ENCODE measurements at regions not wholly inside any gene's neighbourhood (a gene's known extent, or its start where the extent isn't known, plus 50 kb on each side); places are given as distances from the start of the nearest gene placed in this dataset.
"Not testable (repeated sequence)": the region's sequence is repeated elsewhere in the genome, so short reads cannot be mapped to it uniquely, and the experiment has no call there.

GRCh38 chr11:39786281-39786680, 1673.2 kb downstream of the LRRC4C start:
- Histone ChIP-seq H3K9ac (no peak overlapping the region), H3K27me3 (no peaks in the 10 kb centered on the region), H4K20me1 (no peaks in the 10 kb centered on the region), H3K4me2 (peak overlapping the region in 1 of 11 experiments; percentile 21; a peak in 1 of 22 replicates), H3K4me1 (peaks cover 0 to 7% (median 0%) of the 10 kb centered on the region in 10 experiments; a peak in 1 of 20 replicates), H3K36me3 (no peaks in the 10 kb centered on the region), H3K9me3 (replicated peaks in 1 of 11) (peaks cover 0 to 18% (median 7%) of the 10 kb centered on the region in 11 experiments; a peak in 12 of 22 replicates), H3K4me3 (no peak overlapping the region), H3K27ac (no peak overlapping the region)
- TF ChIP-seq Cebpa-rat (IDR thresholded peaks at IDR 0.05), result no peak

GRCh38 chr11:39784873-39785272, 1674.6 kb downstream of the LRRC4C start:
- Histone ChIP-seq H3K27ac (no peak overlapping the region), H3K9me3 (replicated peaks in 1 of 11) (peaks cover 0 to 18% (median 7%) of the 10 kb centered on the region in 11 experiments; a peak in 12 of 22 replicates), H3K4me3 (no peak overlapping the region), H3K36me3 (no peaks in the 10 kb centered on the region), H3K9ac (no peak overlapping the region), H3K4me1 (peaks cover 0 to 19% (median 6%) of the 10 kb centered on the region in 10 experiments; a peak in 11 of 20 replicates), H3K27me3 (no peaks in the 10 kb centered on the region), H4K20me1 (no peaks in the 10 kb centered on the region), H3K4me2 (no peak overlapping the region)
- TF ChIP-seq Cebpa-rat (IDR thresholded peaks at IDR 0.05), result no peak

GRCh38 chr11:39780131-39780530, 1679.3 kb downstream of the LRRC4C start:
- H3K27me3 ChIP-seq, result no peaks in the 10 kb centered on the region
- peak in 1 of 11 experiments; percentile 26; a peak in 2 of 22 replicates for TF ChIP-seq Cebpa-rat (IDR thresholded peaks at IDR 0.05)
- H3K27ac ChIP-seq, result peak overlapping the region in 5 of 11 experiments; percentile 7 to 47 (median 41); a peak in 4 of 22 replicates
- no peaks in the 10 kb centered on the region for H3K36me3 ChIP-seq
- H4K20me1 ChIP-seq, result no peaks in the 10 kb centered on the region
- no peak overlapping the region for H3K4me3 ChIP-seq
- peaks cover 0 to 16% (median 6%) of the 10 kb centered on the region in 10 experiments; a peak in 11 of 20 replicates for H3K4me1 ChIP-seq
- no peak overlapping the region for H3K9ac ChIP-seq
- peaks cover 0 to 5% (median 0%) of the 10 kb centered on the region in 11 experiments; a peak in 4 of 22 replicates for H3K9me3 ChIP-seq (replicated peaks in 1 of 11)
- H3K4me2 ChIP-seq, result peak overlapping the region in 9 of 11 experiments; percentile 24 to 75 (median 54); a peak in 15 of 22 replicates

GRCh38 chr11:39777035-39777434, 1682.4 kb downstream of the LRRC4C start:
- no peak for TF ChIP-seq Cebpa-rat (IDR thresholded peaks at IDR 0.05)
- H3K27ac ChIP-seq, result no peak overlapping the region
- no peaks in the 10 kb centered on the region for H4K20me1 ChIP-seq
- no peaks in the 10 kb centered on the region for H3K27me3 ChIP-seq
- no peak overlapping the region for H3K9ac ChIP-seq
- no peaks in the 10 kb centered on the region for H3K36me3 ChIP-seq
- no peak overlapping the region for H3K4me3 ChIP-seq
- peaks cover 0 to 16% (median 6%) of the 10 kb centered on the region in 10 experiments; a peak in 11 of 20 replicates for H3K4me1 ChIP-seq
- H3K9me3 ChIP-seq (replicated peaks in 1 of 11), result no peaks in the 10 kb centered on the region
- H3K4me2 ChIP-seq, result no peak overlapping the region

- Histone ChIP-seq H3K9ac (no peak overlapping the region), H3K36me3 (no peaks in the 10 kb centered on the region), H3K4me3 (no peak overlapping the region), H3K4me1 (no peaks in the 10 kb centered on the region), H3K9me3 (replicated peaks in 1 of 11) (no peaks in the 10 kb centered on the region), H3K4me2 (no peak overlapping the region), H3K27ac (no peak overlapping the region), H4K20me1 (no peaks in the 10 kb centered on the region), H3K27me3 (no peaks in the 10 kb centered on the region)
- no peak for TF ChIP-seq Cebpa-rat (IDR thresholded peaks at IDR 0.05)
These were observed 1686.8 kb downstream of the LRRC4C start for GRCh38 chr11:39772525-39773137.

GRCh38 chr11:39768214-39768613, 1691.2 kb downstream of the LRRC4C start:
- no peaks in the 10 kb centered on the region for H4K20me1 ChIP-seq
- H3K9me3 ChIP-seq (replicated peaks in 1 of 11), result no peaks in the 10 kb centered on the region
- no peak overlapping the region for H3K4me2 ChIP-seq
- H3K4me1 ChIP-seq, result no peaks in the 10 kb centered on the region
- H3K27ac ChIP-seq, result no peak overlapping the region
- H3K4me3 ChIP-seq, result no peak overlapping the region
- no peaks in the 10 kb centered on the region for H3K36me3 ChIP-seq
- H3K9ac ChIP-seq, result no peak overlapping the region
- no peaks in the 10 kb centered on the region for H3K27me3 ChIP-seq
- no peak for TF ChIP-seq Cebpa-rat (IDR thresholded peaks at IDR 0.05)

- Histone ChIP-seq H3K4me1 (no peaks in the 10 kb centered on the region), H4K20me1 (no peaks in the 10 kb centered on the region), H3K27me3 (no peaks in the 10 kb centered on the region), H3K9ac (no peak overlapping the region), H3K9me3 (replicated peaks in 1 of 11) (peaks cover 0 to 8% (median 6%) of the 10 kb centered on the region in 11 experiments; a peak in 6 of 22 replicates), H3K36me3 (no peaks in the 10 kb centered on the region), H3K4me2 (no peak overlapping the region), H3K27ac (no peak overlapping the region), H3K4me3 (no peak overlapping the region)
- no peak for TF ChIP-seq Cebpa-rat (IDR thresholded peaks at IDR 0.05)
These were observed 1714.1 kb downstream of the LRRC4C start for GRCh38 chr11:39745401-39745800.

GRCh38 chr11:39741066-39741465, 1718.4 kb downstream of the LRRC4C start:
- Histone ChIP-seq H3K4me3 (no peak overlapping the region), H3K4me2 (no peak overlapping the region), H3K9ac (no peak overlapping the region), H3K9me3 (replicated peaks in 1 of 11) (peaks cover 0 to 8% (median 6%) of the 10 kb centered on the region in 11 experiments; a peak in 6 of 22 replicates), H3K27ac (no peak overlapping the region), H3K27me3 (no peaks in the 10 kb centered on the region), H3K36me3 (no peaks in the 10 kb centered on the region), H3K4me1 (no peaks in the 10 kb centered on the region), H4K20me1 (no peaks in the 10 kb centered on the region)
- TF ChIP-seq Cebpa-rat (IDR thresholded peaks at IDR 0.05), result no peak

- H3K9me3 ChIP-seq (replicated peaks in 1 of 11); H3K27ac ChIP-seq; H3K27me3 ChIP-seq; H3K4me3 ChIP-seq; H3K36me3 ChIP-seq; H3K9ac ChIP-seq; H3K4me2 ChIP-seq; H3K4me1 ChIP-seq; H4K20me1 ChIP-seq: not testable (repeated sequence)
These were observed 1723.1 kb downstream of the LRRC4C start for GRCh38 chr11:39736351-39736750.

- Histone ChIP-seq H4K20me1 (no peaks in the 10 kb centered on the region), H3K36me3 (no peaks in the 10 kb centered on the region), H3K4me2 (no peak overlapping the region), H3K4me1 (no peaks in the 10 kb centered on the region), H3K9me3 (replicated peaks in 1 of 11) (no peaks in the 10 kb centered on the region), H3K27ac (no peak overlapping the region), H3K27me3 (no peaks in the 10 kb centered on the region), H3K4me3 (no peak overlapping the region), H3K9ac (no peak overlapping the region)
- no peak for TF ChIP-seq Cebpa-rat (IDR thresholded peaks at IDR 0.05)
These were observed 1727.5 kb downstream of the LRRC4C start for GRCh38 chr11:39732001-39732400.

All from BLaER1 treated with 17β-estradiol and CSF1 and Interleukin-3, amounts not matched to agents 10 nM and 100 nM (cell line).